22Rv1 (cell line): ENCODE measurements at regions not wholly inside any gene's neighbourhood (a gene's known extent, or its start where the extent isn't known, plus 50 kb on each side); places are given as distances from the start of the nearest gene placed in this dataset.

Source experiments
- ZFX ChIP-seq: fragments of 450-650 bp; IDR thresholded peaks from 2 replicates; pipeline ENCODE4 v1.6.1; 2017; ENCODE audit warnings: antibody characterized with exemption, borderline replicate concordance
- TF ChIP-seq, protein P1 (sequence below): fragments of 450-650 bp; IDR thresholded peaks from 2 replicates; pipeline ENCODE4 v1.5.1; 2017; ENCODE audit warnings: mild to moderate bottlenecking

DNA sequence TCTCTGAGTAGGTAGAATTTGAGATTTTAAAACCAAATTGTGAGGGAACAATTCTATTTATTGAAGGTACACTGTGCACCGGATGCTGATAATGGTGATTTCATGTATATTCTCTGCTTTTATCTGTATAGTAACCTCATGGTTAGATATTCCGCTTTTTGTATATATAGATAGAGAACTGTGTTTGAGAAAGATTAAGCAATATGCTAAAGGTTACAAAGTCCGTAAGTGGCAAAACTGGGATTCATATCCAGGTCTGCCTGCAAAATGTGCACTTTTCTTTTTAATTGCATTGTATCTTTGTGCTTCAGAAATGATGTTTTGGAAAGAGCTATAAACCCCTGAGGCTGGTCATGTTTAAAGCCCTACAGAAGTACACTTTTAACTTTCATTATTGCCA is 635.4 kb upstream of the NECTIN3 start:
- TF ChIP-seq, protein P1, sequence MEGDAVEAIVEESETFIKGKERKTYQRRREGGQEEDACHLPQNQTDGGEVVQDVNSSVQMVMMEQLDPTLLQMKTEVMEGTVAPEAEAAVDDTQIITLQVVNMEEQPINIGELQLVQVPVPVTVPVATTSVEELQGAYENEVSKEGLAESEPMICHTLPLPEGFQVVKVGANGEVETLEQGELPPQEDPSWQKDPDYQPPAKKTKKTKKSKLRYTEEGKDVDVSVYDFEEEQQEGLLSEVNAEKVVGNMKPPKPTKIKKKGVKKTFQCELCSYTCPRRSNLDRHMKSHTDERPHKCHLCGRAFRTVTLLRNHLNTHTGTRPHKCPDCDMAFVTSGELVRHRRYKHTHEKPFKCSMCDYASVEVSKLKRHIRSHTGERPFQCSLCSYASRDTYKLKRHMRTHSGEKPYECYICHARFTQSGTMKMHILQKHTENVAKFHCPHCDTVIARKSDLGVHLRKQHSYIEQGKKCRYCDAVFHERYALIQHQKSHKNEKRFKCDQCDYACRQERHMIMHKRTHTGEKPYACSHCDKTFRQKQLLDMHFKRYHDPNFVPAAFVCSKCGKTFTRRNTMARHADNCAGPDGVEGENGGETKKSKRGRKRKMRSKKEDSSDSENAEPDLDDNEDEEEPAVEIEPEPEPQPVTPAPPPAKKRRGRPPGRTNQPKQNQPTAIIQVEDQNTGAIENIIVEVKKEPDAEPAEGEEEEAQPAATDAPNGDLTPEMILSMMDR, result no peak
- TF ChIP-seq ZFX, result no peak
